A673 (cell line): ENCODE measurements at regions not wholly inside any gene's neighbourhood (a gene's known extent, or its start where the extent isn't known, plus 50 kb on each side); places are given as distances from the start of the nearest gene placed in this dataset.

Experiments used
- CTCF ChIP-seq: fragments of 300-800, 200-600 bp; sonication (generic); conservative IDR thresholded peaks from 2 replicates; pipeline ENCODE4 v1.5.1; 2017; ENCODE audit warnings: low read depth, mild to moderate bottlenecking, antibody characterized with exemption, low read length, moderate library complexity, mixed read lengths
- EZH2 ChIP-seq: fragments of 200-600 bp; sonication (generic); IDR thresholded peaks from 2 replicates; pipeline ENCODE4 v1.6.1; 2017; ENCODE audit warnings: borderline replicate concordance, low read depth, mild to moderate bottlenecking, mixed read lengths, antibody characterized with exemption, low read length; ENCODE audit not compliant: poor library complexity, severe bottlenecking

GRCh38 chr2:57890464-57890863 is 156.1 kb upstream of the VRK2 start:
- no peak for TF ChIP-seq CTCF
- no peak for TF ChIP-seq EZH2
